Liver (tissue), 3 donors: ENCODE measurements at regions not wholly inside any gene's neighbourhood (a gene's known extent, or its start where the extent isn't known, plus 50 kb on each side); places are given as distances from the start of the nearest gene placed in this dataset.

Experiments used
- ATF3 ChIP-seq: IDR thresholded peaks from 2 replicates; pipeline ENCODE4 v1.6.1; 2016; ENCODE audit warnings: antibody characterized with exemption
- CTCF ChIP-seq: fragments of 150-350 bp; IDR thresholded peaks from 2 replicates; pipeline ENCODE4 v1.5.1; 2017; ENCODE audit warnings: improper control_type of control experiment, low read depth, low read length; ENCODE audit not compliant: missing input control
- FOXA1 ChIP-seq: IDR thresholded peaks from 2 replicates; pipeline ENCODE4 v1.6.1; 2016; ENCODE audit warnings: antibody characterized with exemption
- GABPA ChIP-seq, 2 donors: IDR thresholded peaks in 1 of 2; conservative IDR thresholded peaks in 1 of 2; 2 replicates each; pipeline ENCODE4 v1.6.1; 2016; ENCODE audit warnings: antibody characterized with exemption in 2 of 2, mild to moderate bottlenecking in 1 of 2, moderate library complexity in 1 of 2
- RAD21 ChIP-seq, 2 donors: IDR thresholded peaks; 2 replicates each; pipeline ENCODE4 v1.6.1; 2016; ENCODE audit warnings: antibody characterized with exemption in 2 of 2, mild to moderate bottlenecking in 2 of 2
- REST ChIP-seq: IDR thresholded peaks from 2 replicates; pipeline ENCODE4 v1.6.1; 2016; ENCODE audit warnings: antibody characterized with exemption, mild to moderate bottlenecking
- SP1 ChIP-seq: IDR thresholded peaks from 2 replicates; pipeline ENCODE4 v1.6.1; 2018; ENCODE audit warnings: antibody characterized with exemption, mild to moderate bottlenecking
- TAF1 ChIP-seq: conservative IDR thresholded peaks from 2 replicates; pipeline ENCODE4 v1.6.1; 2016; ENCODE audit warnings: antibody characterized with exemption, mild to moderate bottlenecking
- donor health status: healthy.
- donor health status: healthy.

- TF ChIP-seq TAF1 (no peak), CTCF (no peak), REST (no peak), FOXA1 (no peak), SP1 (no peak), RAD21 (IDR thresholded peaks at IDR 0.05) (no peak), GABPA (IDR thresholded peaks at IDR 0.05 in 1 of 2, conservative IDR thresholded peaks at IDR 0.05 in 1 of 2) (no peak), ATF3 (no peak)
Observed at GRCh38 chr3:22016197-22016596, 265.2 kb upstream of the ZNF385D start.
